Mucosa of rectum (tissue), 2 donors: ENCODE measurements at regions not wholly inside any gene's neighbourhood (a gene's known extent, or its start where the extent isn't known, plus 50 kb on each side); places are given as distances from the start of the nearest gene placed in this dataset.

Source experiments
- H3K27ac ChIP-seq, 2 donors: one replicate each; pipeline ENCODE4 v1.7.0; 2013; ENCODE audit warnings: inconsistent platforms in 2 of 2, low read depth in 2 of 2, low read length in 2 of 2
- H3K27me3 ChIP-seq, 2 donors: one replicate each; pipeline ENCODE4 v1.7.0; 2013; ENCODE audit warnings: low read length in 2 of 2; ENCODE audit not compliant: control insufficient read depth in 2 of 2, insufficient read depth in 2 of 2
- H3K36me3 ChIP-seq, 2 donors: one replicate each; pipeline ENCODE4 v1.7.0; 2013; ENCODE audit warnings: low read length in 2 of 2; ENCODE audit not compliant: control insufficient read depth in 2 of 2, insufficient read depth in 2 of 2
- H3K4me1 ChIP-seq, 2 donors: one replicate each; pipeline ENCODE4 v1.7.0; 2013; ENCODE audit warnings: low read length in 2 of 2, mild to moderate bottlenecking in 1 of 2; ENCODE audit not compliant: control insufficient read depth in 2 of 2, insufficient read depth in 2 of 2
- H3K4me3 ChIP-seq, 2 donors: one replicate each; pipeline ENCODE4 v1.7.0; 2013; ENCODE audit warnings: low read length in 2 of 2
- H3K9ac ChIP-seq, 2 donors: one replicate each; pipeline ENCODE4 v1.7.0; 2013; ENCODE audit warnings: low read length in 2 of 2, low read depth in 1 of 2, mild to moderate bottlenecking in 1 of 2
- H3K9me3 ChIP-seq, 2 donors: one replicate each; pipeline ENCODE4 v1.7.0; 2013; ENCODE audit warnings: low read length in 2 of 2; ENCODE audit not compliant: control insufficient read depth in 2 of 2
- donor health status: healthy.
- donor health status: Normal muscosa, but diverticular disease.

GRCh38 chr1:65059930-65060538 lies 88.0 kb upstream of the AK4 start:
- Histone ChIP-seq H3K36me3 (peaks cover 23 to 26% of the 10 kb centered on the region in 2 donors), H3K4me3 (no peak overlapping the region), H3K9ac (no peak overlapping the region), H3K4me1 (peaks cover 5% of the 10 kb centered on the region in 2 donors), H3K9me3 (no peaks in the 10 kb centered on the region), H3K27me3 (no peaks in the 10 kb centered on the region), H3K27ac (no peak overlapping the region)

GRCh38 chr1:65062339-65062738 lies 85.7 kb upstream of the AK4 start:
- Histone ChIP-seq H3K9ac (no peak overlapping the region), H3K4me3 (no peak overlapping the region), H3K27me3 (no peaks in the 10 kb centered on the region), H3K27ac (no peak overlapping the region), H3K4me1 (peaks cover 14 to 15% of the 10 kb centered on the region in 2 donors), H3K36me3 (peaks cover 8 to 10% of the 10 kb centered on the region in 2 donors), H3K9me3 (no peaks in the 10 kb centered on the region)

- H3K27ac ChIP-seq = no peak overlapping the region
- H3K4me3 ChIP-seq = no peak overlapping the region
- no peak overlapping the region for H3K9ac ChIP-seq
Observed at GRCh38 chr1:65063025-65063424, 85.0 kb upstream of the AK4 start.

GRCh38 chr1:65064981-65065380 lies 83.0 kb upstream of the AK4 start:
- Histone ChIP-seq H3K27ac (peak overlapping the region in 1 of 2 donors; percentile 30), H3K9ac (no peak overlapping the region), H3K36me3 (no peaks in the 10 kb centered on the region), H3K9me3 (no peaks in the 10 kb centered on the region), H3K27me3 (no peaks in the 10 kb centered on the region), H3K4me3 (peak overlapping the region; percentile 81 to 97), H3K4me1 (peaks cover 15 to 19% of the 10 kb centered on the region in 2 donors)

More at GRCh38 chr1:65063025-65063424, 85.0 kb upstream of the AK4 start:
- Histone ChIP-seq H3K9me3 (no peaks in the 10 kb centered on the region), H3K36me3 (peaks cover 4% of the 10 kb centered on the region in 2 donors), H3K27me3 (no peaks in the 10 kb centered on the region), H3K4me1 (peaks cover 14 to 15% of the 10 kb centered on the region in 2 donors)

- Histone ChIP-seq H3K9ac (peak overlapping the region; percentile 72 to 87), H3K36me3 (no peaks in the 10 kb centered on the region), H3K4me1 (peaks cover 15 to 19% of the 10 kb centered on the region in 2 donors), H3K27me3 (no peaks in the 10 kb centered on the region), H3K4me3 (peak overlapping the region; percentile 81 to 97), H3K27ac (peak overlapping the region; percentile 97), H3K9me3 (no peaks in the 10 kb centered on the region)
Observed at GRCh38 chr1:65065524-65066418, 82.2 kb upstream of the AK4 start.

- Histone ChIP-seq H3K4me3 (peak overlapping the region; percentile 81 to 97), H3K36me3 (no peaks in the 10 kb centered on the region), H3K9ac (peak overlapping the region; percentile 72 to 87)
Observed at GRCh38 chr1:65066419-65066765, 81.6 kb upstream of the AK4 start.

GRCh38 chr1:65066766-65067490 lies 81.1 kb upstream of the AK4 start:
- Histone ChIP-seq H3K36me3 (no peaks in the 10 kb centered on the region), H3K27ac (peak overlapping the region; percentile 97), H3K4me1 (peaks cover 15 to 19% of the 10 kb centered on the region in 2 donors), H3K4me3 (peak overlapping the region; percentile 81 to 97), H3K9ac (peak overlapping the region; percentile 79 to 87), H3K27me3 (no peaks in the 10 kb centered on the region), H3K9me3 (no peaks in the 10 kb centered on the region)

More at GRCh38 chr1:65066419-65066765, 81.6 kb upstream of the AK4 start:
- Histone ChIP-seq H3K27me3 (no peaks in the 10 kb centered on the region), H3K4me1 (peaks cover 15 to 19% of the 10 kb centered on the region in 2 donors), H3K27ac (peak overlapping the region; percentile 97), H3K9me3 (no peaks in the 10 kb centered on the region)

- H3K27ac ChIP-seq = peak overlapping the region; percentile 97
- peak overlapping the region; percentile 81 to 97 for H3K4me3 ChIP-seq
- H3K9ac ChIP-seq = peak overlapping the region; percentile 94 to 98
- peaks cover 15 to 19% of the 10 kb centered on the region in 2 donors for H3K4me1 ChIP-seq
- no peaks in the 10 kb centered on the region for H3K27me3 ChIP-seq
- H3K36me3 ChIP-seq = no peaks in the 10 kb centered on the region
- no peaks in the 10 kb centered on the region for H3K9me3 ChIP-seq
Observed at GRCh38 chr1:65067491-65068201, 80.4 kb upstream of the AK4 start.

- peak overlapping the region; percentile 94 to 98 for H3K9ac ChIP-seq
- no peaks in the 10 kb centered on the region for H3K27me3 ChIP-seq
- H3K27ac ChIP-seq = peak overlapping the region; percentile 97
- H3K9me3 ChIP-seq = no peaks in the 10 kb centered on the region
- H3K36me3 ChIP-seq = no peaks in the 10 kb centered on the region
- peak overlapping the region; percentile 81 to 97 for H3K4me3 ChIP-seq
- H3K4me1 ChIP-seq = peaks cover 15 to 16% of the 10 kb centered on the region in 2 donors
Observed at GRCh38 chr1:65068202-65069010, 79.6 kb upstream of the AK4 start.
